ENCODE measurements at regions not wholly inside any gene's neighbourhood (a gene's known extent, or its start where the extent isn't known, plus 50 kb on each side); places are given as distances from the start of the nearest gene placed in this dataset.

- TF ChIP-seq, protein P1, sequence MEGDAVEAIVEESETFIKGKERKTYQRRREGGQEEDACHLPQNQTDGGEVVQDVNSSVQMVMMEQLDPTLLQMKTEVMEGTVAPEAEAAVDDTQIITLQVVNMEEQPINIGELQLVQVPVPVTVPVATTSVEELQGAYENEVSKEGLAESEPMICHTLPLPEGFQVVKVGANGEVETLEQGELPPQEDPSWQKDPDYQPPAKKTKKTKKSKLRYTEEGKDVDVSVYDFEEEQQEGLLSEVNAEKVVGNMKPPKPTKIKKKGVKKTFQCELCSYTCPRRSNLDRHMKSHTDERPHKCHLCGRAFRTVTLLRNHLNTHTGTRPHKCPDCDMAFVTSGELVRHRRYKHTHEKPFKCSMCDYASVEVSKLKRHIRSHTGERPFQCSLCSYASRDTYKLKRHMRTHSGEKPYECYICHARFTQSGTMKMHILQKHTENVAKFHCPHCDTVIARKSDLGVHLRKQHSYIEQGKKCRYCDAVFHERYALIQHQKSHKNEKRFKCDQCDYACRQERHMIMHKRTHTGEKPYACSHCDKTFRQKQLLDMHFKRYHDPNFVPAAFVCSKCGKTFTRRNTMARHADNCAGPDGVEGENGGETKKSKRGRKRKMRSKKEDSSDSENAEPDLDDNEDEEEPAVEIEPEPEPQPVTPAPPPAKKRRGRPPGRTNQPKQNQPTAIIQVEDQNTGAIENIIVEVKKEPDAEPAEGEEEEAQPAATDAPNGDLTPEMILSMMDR (IDR thresholded peaks at IDR 0.05; ENCODE audit: insufficient read depth, low read depth, low read length), result no peak
- no peak for TF ChIP-seq EZH2 (IDR thresholded peaks at IDR 0.05; ENCODE audit: insufficient read depth, low read length)
These were observed 151.8 kb downstream of the IRF8 start for GRCh38 chr16:86050591-86051367.

All from astrocyte (in vitro differentiated cells and primary cell).